Retina (tissue), 1 donor: ENCODE measurements at regions not wholly inside any gene's neighbourhood (a gene's known extent, or its start where the extent isn't known, plus 50 kb on each side); places are given as distances from the start of the nearest gene placed in this dataset.
"Not testable (repeated sequence)": the region's sequence is repeated elsewhere in the genome, so short reads cannot be mapped to it uniquely, and the experiment has no call there.

Source experiments
- DNase-seq: peaks from one replicate; pipeline ENCODE4 v3.0.0-alpha.2; 2016

DNA sequence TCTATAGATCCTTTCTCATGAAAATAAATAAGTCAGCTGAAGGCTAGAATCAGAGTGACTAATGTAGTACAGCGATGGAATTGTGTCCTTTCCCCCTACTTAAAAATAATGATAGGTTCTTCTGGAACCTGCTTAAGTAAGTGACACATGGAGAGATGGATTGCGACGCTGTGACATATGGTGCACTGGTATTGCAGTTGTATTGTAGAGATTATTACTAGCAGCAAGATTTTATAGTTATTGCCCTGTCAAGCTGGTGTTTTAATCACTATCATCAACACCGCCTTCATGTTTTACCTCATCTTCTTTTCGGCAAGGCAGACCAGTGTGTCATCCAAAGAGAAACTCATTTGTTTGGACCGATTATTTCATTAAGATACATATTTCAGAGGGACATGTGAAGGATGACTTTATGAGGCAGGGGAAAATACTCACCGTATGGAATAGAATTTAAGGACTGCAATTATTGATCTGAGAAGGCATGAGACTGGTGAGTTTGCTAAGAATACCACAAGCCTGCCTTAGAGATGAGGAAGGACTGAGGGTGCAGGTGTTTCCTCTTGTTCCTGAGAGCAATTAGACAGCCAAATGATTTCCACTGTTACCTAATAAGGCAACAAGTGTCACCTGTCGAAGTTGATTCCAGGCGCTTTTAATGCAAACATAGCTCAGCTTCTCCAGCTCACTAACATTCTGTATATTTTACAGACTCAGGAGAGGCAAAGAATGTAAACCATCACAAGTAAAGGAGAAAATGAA, 1855.5 kb downstream of the MAT2B start:
- DNase-seq: no peak

GRCh38 chr5:165370233-165370632, 1864.8 kb downstream of the MAT2B start:
- no peak for DNase-seq

DNA sequence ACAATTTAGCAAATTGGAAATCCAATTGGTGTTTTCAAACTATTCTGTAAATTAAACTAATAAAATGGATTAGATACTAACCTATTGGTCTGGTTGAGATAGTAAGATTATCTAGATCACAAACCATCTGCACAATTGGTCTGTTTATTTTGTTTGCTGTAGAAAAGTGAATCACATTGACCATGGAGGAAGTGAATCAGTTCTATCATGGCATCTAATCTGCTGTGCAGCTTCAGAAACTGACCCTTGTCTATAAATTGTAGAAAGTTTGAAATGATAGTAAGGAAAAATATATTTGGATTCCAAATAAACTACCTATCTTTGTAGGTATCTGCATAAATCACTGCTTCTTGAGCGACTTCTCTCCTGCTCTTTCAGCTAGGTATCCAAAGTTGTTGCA, 1865.4 kb downstream of the MAT2B start:
- no peak for DNase-seq

DNA sequence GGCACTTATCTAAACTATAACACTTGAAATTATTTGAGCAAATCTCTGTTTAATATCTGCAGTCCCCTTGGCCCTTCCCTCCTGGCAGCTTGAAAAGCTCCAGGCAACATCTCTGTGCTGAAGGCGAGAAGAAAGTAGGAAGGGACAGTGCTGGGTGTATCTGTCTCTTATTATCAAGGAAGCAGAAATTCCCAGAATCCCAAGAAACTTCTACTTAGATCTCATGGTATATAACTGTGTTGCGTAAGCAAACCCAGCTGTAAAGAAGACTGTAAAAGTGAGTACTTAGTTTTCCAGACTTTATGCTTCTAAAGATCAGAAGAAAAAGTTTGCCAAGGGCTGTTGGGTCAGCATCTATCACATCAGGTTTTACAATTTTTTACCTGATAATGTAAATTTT, 1869.8 kb downstream of the MAT2B start:
- no peak for DNase-seq

DNA sequence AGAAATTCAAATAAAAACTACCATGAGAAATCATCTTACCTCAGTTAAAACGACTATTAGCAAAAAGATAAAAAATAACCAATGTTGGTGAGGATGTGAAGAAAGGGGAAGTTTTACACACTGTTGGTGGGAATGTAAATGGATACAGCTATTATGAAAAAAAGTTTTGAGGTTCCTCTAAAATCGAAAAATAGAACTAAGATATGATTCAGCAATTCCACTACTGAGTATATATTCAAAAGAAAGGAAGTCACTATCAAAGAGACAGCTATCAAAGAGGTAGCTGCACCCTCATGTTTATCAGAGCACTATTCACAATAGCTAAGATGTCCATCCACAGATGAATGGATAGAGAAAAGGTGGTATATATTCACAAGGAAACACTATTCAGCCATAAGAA, 1888.4 kb downstream of the MAT2B start:
- no peak for DNase-seq

GRCh38 chr5:165397516-165397915, 1892.1 kb downstream of the MAT2B start:
- no peak for DNase-seq

- no peak for DNase-seq
Observed at GRCh38 chr5:165400086-165400485, 1894.7 kb downstream of the MAT2B start.

- DNase-seq: no peak
Observed at GRCh38 chr5:165404917-165405316, 1899.5 kb downstream of the MAT2B start.

DNA sequence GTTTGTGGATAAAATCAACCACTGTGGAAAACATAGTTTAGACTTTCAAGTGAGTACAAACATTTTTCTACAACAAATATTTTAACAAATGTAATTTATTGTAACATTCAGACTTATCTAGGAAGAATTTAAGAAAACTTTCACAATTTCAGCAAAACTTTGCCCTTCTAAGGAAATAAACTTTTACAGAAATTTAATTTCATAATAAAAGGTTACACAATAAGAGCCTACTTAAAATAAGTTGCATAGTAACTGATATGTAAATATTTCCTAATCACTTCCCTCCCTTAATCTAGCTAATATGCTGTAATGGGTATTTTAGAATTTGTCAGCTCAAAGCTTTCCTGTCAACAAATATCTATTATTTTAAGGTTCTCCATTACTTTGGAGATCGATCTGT, 1899.9 kb downstream of the MAT2B start:
- no peak for DNase-seq

DNA sequence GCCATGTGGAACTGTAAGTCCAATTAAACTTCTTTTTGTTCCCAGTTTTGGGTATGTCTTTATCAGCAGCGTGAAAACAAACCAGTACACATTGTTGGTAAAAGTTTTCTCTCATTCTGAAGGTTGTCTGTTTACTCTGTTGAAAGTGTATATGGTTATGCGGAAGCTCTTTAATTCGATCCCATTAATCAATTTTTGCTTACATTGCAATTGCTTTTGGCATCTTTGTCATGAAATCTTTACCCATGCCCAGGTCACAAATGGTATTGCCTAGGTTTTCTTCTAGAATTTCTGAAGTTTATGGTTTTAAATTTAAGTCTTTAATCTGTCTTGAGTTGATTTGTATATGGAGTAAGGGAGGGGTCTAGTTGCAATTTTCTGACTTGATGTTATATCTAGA, 1901.9 kb downstream of the MAT2B start:
- no peak for DNase-seq

DNA sequence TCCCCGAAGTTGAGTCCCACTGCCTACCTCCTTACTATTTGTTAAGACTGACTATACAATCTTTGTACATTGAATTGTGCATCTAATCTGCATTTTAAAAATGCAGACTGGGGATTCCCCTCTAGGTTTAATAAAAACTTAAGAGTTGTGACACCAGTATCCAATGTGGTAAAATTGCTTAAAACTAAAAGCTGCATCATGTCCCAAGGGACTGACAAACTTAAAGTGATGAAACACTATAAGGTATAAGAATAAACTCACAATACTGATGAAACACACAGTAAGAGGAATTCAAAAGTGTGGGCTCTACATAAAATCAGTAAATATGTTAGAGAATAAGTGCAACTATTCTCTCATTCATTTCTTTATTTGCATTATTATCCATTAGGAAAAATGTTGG, 1905.1 kb downstream of the MAT2B start:
- DNase-seq: no peak

- DNase-seq: not testable (repeated sequence)
Observed at GRCh38 chr5:165411532-165411931, 1906.1 kb downstream of the MAT2B start.

DNA sequence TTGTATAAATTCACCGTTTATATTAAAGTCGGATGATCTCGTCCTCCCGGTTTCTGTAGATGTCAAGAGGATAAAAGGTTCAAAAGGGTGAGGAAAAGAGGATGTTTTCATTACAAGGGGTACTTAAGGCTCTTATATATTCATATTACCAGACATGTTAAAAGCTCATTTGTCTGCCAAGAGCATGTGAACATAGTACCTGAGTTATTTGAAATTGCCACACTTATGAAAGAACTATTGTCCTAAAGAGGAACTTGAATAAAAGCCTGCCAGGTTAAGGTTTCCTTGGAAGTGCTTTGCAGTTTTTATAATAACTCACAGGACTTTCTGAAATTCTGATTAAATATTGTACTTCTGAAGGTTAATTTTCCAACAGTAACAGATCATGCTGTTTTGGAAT, 1915.1 kb downstream of the MAT2B start:
- no peak for DNase-seq

- no peak for DNase-seq
Observed at GRCh38 chr5:165423697-165424299, 1918.4 kb downstream of the MAT2B start.

DNA sequence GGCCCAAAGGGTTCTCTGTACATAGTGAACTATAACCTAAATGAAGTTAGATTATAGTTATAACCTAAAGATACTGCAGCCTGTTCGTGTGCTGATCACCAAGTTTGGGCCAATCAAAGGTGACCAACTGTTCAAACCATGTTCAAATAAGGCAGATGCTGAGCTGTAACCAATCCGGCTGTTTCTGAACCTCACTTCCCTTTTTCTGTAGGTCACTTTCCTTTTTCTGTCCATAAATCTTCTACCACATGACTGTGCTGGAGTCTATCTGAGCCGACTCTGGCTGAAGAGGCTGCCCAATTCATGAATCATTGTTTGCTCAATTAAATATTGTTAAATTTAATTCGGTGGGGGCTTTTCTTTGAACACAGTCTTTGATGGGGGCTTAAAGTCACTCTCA, 1920.2 kb downstream of the MAT2B start:
- no peak for DNase-seq

- DNase-seq: no peak
Observed at GRCh38 chr5:165448753-165449152, 1943.3 kb downstream of the MAT2B start.

- peak; percentile 28 for DNase-seq
Observed at GRCh38 chr5:165457859-165458481, 1952.6 kb downstream of the MAT2B start.

DNA sequence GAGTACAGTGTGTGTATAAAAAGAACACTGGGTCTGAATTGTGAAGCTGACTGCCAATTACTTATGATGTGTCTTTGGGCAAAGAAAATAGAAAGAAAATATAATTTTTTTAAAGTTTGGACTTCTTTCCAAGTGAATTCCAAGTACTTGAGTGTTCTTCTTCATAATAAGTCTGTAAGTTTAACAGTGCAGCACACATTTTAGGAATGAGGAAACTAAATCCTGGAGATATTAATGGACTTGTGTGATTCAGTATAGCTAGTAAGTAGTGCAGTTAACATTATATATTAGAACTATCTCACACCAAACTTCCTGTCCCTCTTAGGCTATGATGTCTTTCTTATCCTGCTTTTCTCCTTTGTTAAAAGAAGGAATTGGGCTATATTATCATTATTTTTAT, 1953.8 kb downstream of the MAT2B start:
- DNase-seq: no peak

GRCh38 chr5:165460911-165461310, 1955.5 kb downstream of the MAT2B start:
- DNase-seq: no peak

DNA sequence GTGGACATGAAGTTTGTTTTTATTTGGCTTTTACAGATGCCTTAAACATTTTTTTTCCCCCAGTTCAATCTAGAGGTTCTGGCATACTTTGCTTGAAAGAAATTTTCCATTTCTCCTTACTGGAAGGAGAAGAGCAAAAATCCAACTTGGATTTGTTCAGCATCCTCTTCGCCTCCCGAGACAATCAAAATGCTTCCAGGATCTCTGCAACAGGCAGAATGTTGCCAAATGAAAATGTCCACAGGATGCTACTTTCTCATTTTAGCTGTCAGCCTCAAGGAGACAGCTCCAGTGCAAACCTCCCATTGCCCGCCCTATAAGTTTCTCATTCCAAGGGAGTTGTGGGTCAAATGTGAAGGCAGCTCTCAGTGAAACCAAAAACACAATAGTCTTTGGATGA, 1972.1 kb downstream of the MAT2B start:
- DNase-seq: no peak

- peak; percentile 12 for DNase-seq
Observed at GRCh38 chr5:165495829-165496380, 1990.5 kb downstream of the MAT2B start.

DNA sequence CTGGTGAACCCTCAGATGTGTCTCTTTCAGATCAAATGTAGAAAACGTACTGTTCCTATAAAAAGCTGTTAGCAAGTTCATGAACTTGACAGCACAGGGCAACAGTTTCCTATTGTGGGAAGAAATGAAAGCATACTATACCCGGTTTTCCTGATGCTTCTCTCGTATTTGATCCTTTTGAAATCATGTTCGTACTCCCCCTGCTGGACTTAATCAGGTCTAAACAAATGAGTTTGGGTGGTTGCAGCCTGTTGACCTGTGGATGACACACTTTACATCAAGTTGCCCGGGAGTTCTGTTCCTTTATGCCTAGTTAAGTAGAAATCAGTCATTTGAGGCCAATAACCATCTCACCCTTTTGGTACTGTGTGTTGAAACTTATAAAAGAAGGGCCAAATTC, 1992.3 kb downstream of the MAT2B start:
- no peak for DNase-seq

DNA sequence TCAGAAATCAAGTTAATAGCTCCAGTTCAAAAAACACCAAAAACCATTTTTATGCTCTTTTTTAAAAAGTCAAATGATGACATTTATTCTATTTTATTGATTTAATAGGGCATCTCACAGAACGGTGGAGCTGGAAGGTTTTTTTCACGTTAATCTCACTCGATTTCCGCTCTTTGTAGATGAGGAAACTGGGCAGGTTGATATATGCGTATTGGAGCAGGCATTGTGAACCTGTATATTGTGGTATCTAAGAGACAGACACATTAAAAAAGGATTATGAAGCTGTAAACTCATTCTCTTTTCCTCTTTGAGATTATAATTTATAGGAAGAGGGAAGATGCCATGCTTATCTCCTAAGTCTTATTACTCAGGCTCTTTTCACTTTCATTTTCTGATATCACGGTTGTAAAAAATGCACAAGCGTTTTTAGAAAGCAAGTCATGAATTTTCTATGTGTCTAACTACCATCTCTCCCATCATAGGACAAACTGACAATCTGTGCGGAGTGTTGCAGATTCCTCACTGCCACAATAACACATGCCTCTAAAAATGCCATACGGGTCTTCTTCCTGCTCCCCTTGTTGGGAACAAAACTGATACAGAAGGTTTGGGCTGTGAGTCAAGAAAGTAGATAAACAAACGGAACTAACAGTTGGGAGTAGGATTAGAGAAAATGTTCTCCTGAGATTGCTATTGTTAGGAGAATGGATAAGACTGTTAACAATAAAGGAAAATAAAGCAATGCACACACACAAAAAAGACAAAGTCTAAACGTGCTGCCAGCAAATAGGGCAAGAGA, 1997.7 kb downstream of the MAT2B start:
- no peak for DNase-seq
